Testis (tissue), 2 donors: ENCODE measurements at regions not wholly inside any gene's neighbourhood (a gene's known extent, or its start where the extent isn't known, plus 50 kb on each side); places are given as distances from the start of the nearest gene placed in this dataset.

Experiments used
- POLR2A ChIP-seq: fragments of 450-650 bp; IDR thresholded peaks from one replicate; pipeline ENCODE4 v1.6.1; 2017; ENCODE audit warnings: antibody characterized with exemption, mild to moderate bottlenecking, moderate library complexity
- TF ChIP-seq, protein P1 (sequence below), 3 experiments: fragments of 450-650 bp in 2 of 3; fragments of 200-600 bp in 1 of 3; sonication (generic) in 1 of 3; IDR thresholded peaks; one replicate each; pipeline ENCODE4 v1.5.1; 2016 to 2019; ENCODE audit warnings: antibody characterized with exemption in 3 of 3, mild to moderate bottlenecking in 2 of 3, moderate library complexity in 1 of 3

DNA sequence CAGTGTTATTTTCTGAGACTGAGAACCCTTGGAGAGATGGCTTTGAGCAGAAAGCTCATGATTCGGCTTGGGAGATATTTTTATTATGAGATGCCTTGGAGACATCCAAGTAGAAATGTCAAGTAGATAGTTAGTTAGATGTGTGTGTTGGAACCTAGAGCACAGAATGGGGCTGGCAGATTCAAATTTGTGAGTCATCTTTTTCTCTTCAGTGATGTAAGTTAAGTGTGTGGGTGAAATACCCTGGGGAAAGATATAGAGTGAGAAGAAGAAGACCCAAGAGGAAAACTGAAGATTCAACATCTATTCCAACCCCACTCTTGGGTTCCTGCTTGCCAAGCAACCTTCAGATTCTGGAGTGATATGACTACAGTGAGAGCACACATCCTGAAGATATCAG, 580.8 kb upstream of the AMOT start:
- TF ChIP-seq, protein P1, sequence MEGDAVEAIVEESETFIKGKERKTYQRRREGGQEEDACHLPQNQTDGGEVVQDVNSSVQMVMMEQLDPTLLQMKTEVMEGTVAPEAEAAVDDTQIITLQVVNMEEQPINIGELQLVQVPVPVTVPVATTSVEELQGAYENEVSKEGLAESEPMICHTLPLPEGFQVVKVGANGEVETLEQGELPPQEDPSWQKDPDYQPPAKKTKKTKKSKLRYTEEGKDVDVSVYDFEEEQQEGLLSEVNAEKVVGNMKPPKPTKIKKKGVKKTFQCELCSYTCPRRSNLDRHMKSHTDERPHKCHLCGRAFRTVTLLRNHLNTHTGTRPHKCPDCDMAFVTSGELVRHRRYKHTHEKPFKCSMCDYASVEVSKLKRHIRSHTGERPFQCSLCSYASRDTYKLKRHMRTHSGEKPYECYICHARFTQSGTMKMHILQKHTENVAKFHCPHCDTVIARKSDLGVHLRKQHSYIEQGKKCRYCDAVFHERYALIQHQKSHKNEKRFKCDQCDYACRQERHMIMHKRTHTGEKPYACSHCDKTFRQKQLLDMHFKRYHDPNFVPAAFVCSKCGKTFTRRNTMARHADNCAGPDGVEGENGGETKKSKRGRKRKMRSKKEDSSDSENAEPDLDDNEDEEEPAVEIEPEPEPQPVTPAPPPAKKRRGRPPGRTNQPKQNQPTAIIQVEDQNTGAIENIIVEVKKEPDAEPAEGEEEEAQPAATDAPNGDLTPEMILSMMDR (IDR thresholded peaks at IDR 0.05): no peak
- no peak for TF ChIP-seq POLR2A
